ENCODE measurements at regions not wholly inside any gene's neighbourhood (a gene's known extent, or its start where the extent isn't known, plus 50 kb on each side); places are given as distances from the start of the nearest gene placed in this dataset.
A peak's percentile ranks its signal among the peaks of the same experiment; 100 is the strongest.
"Not testable (repeated sequence)": the region's sequence is repeated elsewhere in the genome, so short reads cannot be mapped to it uniquely, and the experiment has no call there.

DNA sequence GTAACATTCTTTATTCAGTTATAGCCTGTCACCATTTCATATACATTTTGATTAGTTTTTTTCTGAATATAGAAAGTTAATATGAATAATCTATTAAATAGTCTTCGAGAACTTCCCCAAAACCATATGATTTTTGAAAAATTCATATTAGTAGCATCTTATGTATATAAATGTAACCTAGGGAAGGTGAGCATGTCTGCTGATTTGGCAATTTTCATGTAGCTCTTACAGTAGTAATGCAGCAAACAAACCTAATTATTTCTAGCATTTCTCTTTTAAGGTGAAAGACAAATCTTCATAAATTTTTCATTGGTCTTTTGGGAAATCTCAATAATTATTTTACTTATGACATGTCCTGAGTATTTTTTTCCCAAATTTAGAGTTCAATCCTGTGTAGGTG is 939.0 kb downstream of the TBC1D32 start:
- Histone ChIP-seq H3K4me3 (no peak overlapping the region), H3K4me1 (replicated peaks in 1 of 2) (no peaks in the 10 kb centered on the region), H3K27ac (no peak overlapping the region)
- in situ Hi-C loops (cut with MboI; ENCODE audit: low pct_unique_long_range_greater_than_20kb in 2 of 9, low sequenced_read_pairs in 9 of 9, unreplicated experiment in 9 of 9) = no loop called here
- no peak for ATAC-seq (replicated peaks in 6 of 8)
- WGBS, 10 experiments = 0 to 100% (median 80%) methylated on average over 1 of the region's 1 CpG; no CpG with 5 or more reads in 1 of the 10 experiments

DNA sequence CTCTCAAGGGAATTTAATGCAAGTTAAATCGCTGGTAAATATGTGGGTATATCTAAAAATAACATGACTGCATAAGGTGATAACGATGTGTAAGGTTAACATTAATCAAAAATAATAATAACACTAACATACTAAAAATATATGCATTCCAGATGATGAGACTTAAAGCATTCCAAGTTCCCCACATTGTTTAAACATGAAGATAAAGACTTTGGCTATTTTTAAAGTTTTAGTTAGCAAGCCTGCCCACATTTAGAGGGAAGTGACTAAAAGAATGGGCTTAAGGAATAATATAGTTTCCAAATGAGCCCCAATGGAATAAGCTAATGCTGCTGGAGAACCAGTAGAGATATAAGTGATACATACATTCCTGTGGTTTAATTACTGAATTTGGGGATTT is 941.3 kb downstream of the TBC1D32 start:
- 3 to 92% (median 63%) methylated on average over 1 to 2 of the region's 2 CpGs for WGBS, 10 experiments
- Histone ChIP-seq H3K4me3 (no peak overlapping the region), H3K4me1 (replicated peaks in 1 of 2) (no peaks in the 10 kb centered on the region), H3K27ac (no peak overlapping the region)
- ATAC-seq (replicated peaks in 6 of 8) = no peak
- in situ Hi-C loops (cut with MboI; ENCODE audit: low pct_unique_long_range_greater_than_20kb in 2 of 9, low sequenced_read_pairs in 9 of 9, unreplicated experiment in 9 of 9) = no loop called here

DNA sequence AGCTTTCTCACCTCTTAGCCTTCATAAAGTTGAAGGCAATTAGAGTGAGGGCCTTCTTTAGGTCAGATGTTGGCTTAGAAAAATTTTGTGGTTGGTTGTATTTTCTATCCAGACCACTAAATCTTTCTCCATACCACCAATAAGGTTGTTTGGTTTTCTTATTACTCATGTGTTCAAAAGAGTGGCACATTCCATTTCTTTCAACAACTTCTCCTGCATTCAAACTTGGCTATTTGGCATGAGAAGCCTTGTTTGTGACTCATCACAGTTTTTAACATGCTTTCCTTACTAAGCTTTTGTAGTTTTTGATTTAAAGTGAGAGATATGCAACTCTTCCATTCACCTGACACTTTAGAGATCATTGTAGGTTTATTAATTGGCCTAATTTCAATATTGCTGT is 949.6 kb downstream of the TBC1D32 start:
- H3K27ac ChIP-seq = no peak overlapping the region
- H3K4me1 ChIP-seq (replicated peaks in 1 of 2) = no peaks in the 10 kb centered on the region
- no peak overlapping the region for H3K4me3 ChIP-seq
- ATAC-seq (replicated peaks in 6 of 8) = no peak
- in situ Hi-C loops (cut with MboI; ENCODE audit: low pct_unique_long_range_greater_than_20kb in 2 of 9, low sequenced_read_pairs in 9 of 9, unreplicated experiment in 9 of 9) = no loop called here

DNA sequence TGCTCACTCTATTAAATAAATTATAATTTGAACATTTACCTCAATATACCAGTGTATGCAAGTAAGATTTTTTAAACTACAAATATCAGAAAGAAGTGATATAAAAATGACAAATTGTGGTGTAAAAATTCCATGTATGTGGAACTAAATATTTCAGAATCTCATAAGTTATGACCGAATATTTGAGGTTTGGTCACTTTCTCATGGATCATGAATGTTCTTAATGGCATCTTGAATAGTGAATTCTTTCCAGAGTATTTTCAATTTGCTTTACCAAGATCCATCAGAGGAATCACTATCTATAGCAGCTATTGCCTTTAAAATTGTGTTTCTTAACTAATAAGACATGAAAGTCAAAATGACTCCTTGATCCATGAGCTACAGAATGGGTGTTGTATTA is 950.6 kb downstream of the TBC1D32 start:
- Histone ChIP-seq H3K4me3 (no peak overlapping the region), H3K4me1 (replicated peaks in 1 of 2) (no peaks in the 10 kb centered on the region), H3K27ac (no peak overlapping the region)
- in situ Hi-C loops (cut with MboI; ENCODE audit: low pct_unique_long_range_greater_than_20kb in 2 of 9, low sequenced_read_pairs in 9 of 9, unreplicated experiment in 9 of 9) = no loop called here
- ATAC-seq (replicated peaks in 6 of 8) = no peak
- WGBS, 10 experiments = 0 to 88% (median 63%) methylated on average over 1 of the region's 1 CpG; no CpG with 5 or more reads in 1 of the 10 experiments

DNA sequence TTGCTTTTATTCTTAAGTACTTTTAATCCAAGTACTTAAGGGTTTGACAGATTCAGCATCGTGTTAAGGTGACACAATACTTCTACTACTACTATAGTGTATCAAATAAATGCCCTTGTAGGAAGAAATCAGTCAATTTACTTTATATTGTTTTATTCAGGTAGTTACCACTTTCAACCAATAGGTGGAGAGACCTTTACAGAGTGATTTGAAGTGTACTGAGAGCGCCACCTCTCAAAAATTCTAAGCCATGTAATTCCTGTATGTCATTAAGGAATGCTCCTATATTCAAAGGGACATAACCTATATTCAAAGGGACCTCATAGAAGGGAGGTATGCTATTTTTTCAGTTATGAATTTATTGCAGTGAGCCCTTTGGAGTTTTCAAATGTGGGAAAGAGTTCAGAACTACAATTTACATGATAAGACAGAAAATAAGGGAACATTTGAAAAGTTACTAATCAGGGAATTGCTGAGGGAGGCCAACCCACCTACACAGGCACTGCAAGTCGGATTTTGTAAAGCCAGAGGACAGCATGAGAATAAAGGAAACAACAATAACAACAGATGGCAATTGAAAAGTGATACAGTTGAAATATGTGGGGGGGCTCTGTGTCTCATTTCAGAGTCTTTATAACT is 955.6 kb downstream of the TBC1D32 start:
- in situ Hi-C loops (cut with MboI; ENCODE audit: low pct_unique_long_range_greater_than_20kb in 2 of 9, low sequenced_read_pairs in 9 of 9, unreplicated experiment in 9 of 9) = no loop called here
- WGBS, 10 experiments = 0 to 83% (median 33%) methylated on average over 1 to 3 of the region's 3 CpGs
- peak in 3 of 8 experiments; percentile 23 to 60 (median 36) for ATAC-seq (replicated peaks in 6 of 8)

DNA sequence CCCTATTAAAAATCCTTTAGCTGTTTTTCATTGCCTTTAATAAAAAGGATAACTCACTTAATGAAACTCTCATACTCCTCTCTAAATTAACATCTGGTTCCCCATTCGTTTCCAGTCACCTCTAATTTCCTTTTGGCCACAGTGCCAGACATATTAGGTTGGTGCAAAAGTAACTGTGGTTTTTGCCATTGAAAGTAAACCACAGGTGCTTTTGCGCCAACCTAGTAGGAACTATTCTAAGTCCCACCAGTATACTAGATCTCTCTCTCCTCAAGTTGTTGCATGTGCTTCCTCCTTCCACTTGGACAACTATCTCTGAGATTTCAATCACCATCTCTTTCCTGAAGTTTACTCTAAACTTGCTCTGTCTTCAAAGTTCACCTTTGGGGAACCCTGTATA is 961.1 kb downstream of the TBC1D32 start:
- H3K4me3 ChIP-seq = no peak overlapping the region
- 0 to 81% (median 48%) methylated on average over 1 to 2 of the region's 2 CpGs for WGBS, 10 experiments
- ATAC-seq (replicated peaks in 6 of 8) = no peak
- no peak overlapping the region for H3K27ac ChIP-seq
- H3K4me1 ChIP-seq (replicated peaks in 1 of 2) = peaks cover 0 to 5% of the 10 kb centered on the region in 2 donors
- in situ Hi-C loops (cut with MboI; ENCODE audit: low pct_unique_long_range_greater_than_20kb in 2 of 9, low sequenced_read_pairs in 9 of 9, unreplicated experiment in 9 of 9) = no loop called here

More for the DNA sequence above, 955.6 kb downstream of the TBC1D32 start:
- Histone ChIP-seq H3K27ac (no peak overlapping the region), H3K4me1 (replicated peaks in 1 of 2) (peaks cover 0 to 6% of the 10 kb centered on the region in 2 donors), H3K4me3 (no peak overlapping the region)

DNA sequence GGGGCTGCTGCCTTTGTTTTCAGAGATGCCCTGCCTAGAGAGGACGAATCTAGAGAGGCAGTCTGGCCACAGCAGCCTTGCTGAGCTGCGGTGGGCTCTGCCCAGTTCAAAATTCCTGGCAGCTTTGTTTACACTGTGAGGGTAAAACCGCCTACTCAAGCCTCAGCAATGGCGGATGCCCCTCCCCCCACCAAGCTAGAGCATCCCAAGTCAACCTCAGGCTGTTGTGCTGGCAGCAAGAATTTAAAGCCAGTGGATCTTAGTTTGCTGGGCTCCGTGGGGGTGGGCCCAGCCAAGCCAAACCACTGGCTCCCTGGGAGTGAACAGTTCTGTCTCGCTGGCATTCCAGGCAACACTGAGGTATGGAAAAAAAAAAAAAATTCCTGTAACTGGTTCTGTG is 970.9 kb downstream of the TBC1D32 start:
- Histone ChIP-seq H3K4me1 (replicated peaks in 1 of 2) (no peaks in the 10 kb centered on the region), H3K27ac (no peak overlapping the region), H3K4me3 (no peak overlapping the region)
- ATAC-seq (replicated peaks in 6 of 8) = no peak
- in situ Hi-C loops (cut with MboI; ENCODE audit: low pct_unique_long_range_greater_than_20kb in 2 of 9, low sequenced_read_pairs in 9 of 9, unreplicated experiment in 9 of 9) = no loop called here
- WGBS, 10 experiments = 0 to 70% (median 34%) methylated on average over 2 to 3 of the region's 6 CpGs; no CpG with 5 or more reads in 6 of the 10 experiments

DNA sequence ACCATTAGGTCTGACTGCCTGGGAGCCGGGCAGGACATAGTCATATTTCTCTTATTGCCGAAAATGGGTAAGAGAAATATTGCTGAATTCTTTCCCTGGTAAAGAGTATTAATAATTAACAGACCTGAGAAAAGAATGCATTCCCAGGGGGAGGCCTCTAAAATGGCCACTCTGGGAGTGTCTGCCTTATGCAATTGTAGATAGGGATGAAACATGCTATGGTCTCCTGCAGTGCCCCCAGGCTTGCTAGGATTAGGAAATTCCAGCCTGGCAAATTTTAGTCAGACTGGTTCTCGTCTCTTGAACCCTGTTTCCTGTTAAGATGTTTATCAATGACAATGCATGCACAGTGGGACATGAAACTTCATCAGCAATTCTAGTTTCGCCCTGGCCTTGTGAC is 975.7 kb downstream of the TBC1D32 start:
- H3K27ac ChIP-seq; in situ Hi-C loops (cut with MboI; ENCODE audit: low pct_unique_long_range_greater_than_20kb in 2 of 9, low sequenced_read_pairs in 9 of 9, unreplicated experiment in 9 of 9); H3K4me3 ChIP-seq; ATAC-seq (replicated peaks in 6 of 8); H3K4me1 ChIP-seq (replicated peaks in 1 of 2): not testable (repeated sequence)
- 0 to 100% (median 57%) methylated on average over 1 to 4 of the region's 4 CpGs; no CpG with 5 or more reads in 2 of the 10 experiments for WGBS, 10 experiments

DNA sequence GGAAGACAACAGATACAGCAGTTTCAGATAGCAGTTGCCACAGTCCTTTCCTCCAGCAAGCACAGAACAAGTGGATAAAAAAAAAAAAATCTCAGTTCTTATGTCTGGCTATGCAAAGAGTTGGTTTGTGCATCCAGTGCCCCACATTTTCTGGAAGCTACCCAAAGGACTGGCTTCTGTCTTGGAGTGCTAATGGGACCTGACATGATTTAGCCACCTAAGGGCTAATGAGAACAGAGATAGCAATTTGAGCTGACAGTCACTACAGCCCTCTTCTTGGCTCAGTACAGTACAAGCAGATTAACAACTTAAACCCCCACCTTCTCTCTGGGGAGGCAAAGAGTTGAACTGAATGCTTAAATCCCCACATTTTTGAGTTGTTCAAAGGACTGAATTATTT is 976.8 kb downstream of the TBC1D32 start:
- Histone ChIP-seq H3K4me1 (replicated peaks in 1 of 2) (no peaks in the 10 kb centered on the region), H3K4me3 (no peak overlapping the region), H3K27ac (no peak overlapping the region)
- ATAC-seq (replicated peaks in 6 of 8) = no peak
- in situ Hi-C loops (cut with MboI; ENCODE audit: low pct_unique_long_range_greater_than_20kb in 2 of 9, low sequenced_read_pairs in 9 of 9, unreplicated experiment in 9 of 9) = no loop called here

DNA sequence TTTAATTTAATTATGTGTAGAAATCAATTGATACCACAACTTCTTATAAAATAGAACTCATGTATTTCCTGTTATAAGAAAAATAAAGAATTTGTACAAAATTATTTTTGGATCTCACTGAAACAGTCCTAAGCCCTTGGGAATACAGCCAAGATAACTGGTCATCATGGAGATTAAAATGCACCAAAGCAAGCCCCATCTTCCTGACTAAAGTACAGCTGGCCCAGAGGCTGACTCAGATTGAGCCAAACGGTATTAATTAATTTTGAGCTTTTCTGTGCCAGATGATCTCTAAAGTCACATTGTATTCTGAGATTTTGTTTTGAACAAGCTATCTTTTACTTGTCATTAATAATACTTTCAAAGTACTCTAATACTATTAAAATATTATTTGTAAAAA is 978.5 kb downstream of the TBC1D32 start:
- Histone ChIP-seq H3K4me3 (no peak overlapping the region), H3K27ac (no peak overlapping the region), H3K4me1 (replicated peaks in 1 of 2) (no peaks in the 10 kb centered on the region)
- in situ Hi-C loops (cut with MboI; ENCODE audit: low pct_unique_long_range_greater_than_20kb in 2 of 9, low sequenced_read_pairs in 9 of 9, unreplicated experiment in 9 of 9) = no loop called here
- no peak for ATAC-seq (replicated peaks in 6 of 8)
- 0 to 100% (median 0%) methylated on average over 1 of the region's 1 CpG; no CpG with 5 or more reads in 3 of the 10 experiments for WGBS, 10 experiments

DNA sequence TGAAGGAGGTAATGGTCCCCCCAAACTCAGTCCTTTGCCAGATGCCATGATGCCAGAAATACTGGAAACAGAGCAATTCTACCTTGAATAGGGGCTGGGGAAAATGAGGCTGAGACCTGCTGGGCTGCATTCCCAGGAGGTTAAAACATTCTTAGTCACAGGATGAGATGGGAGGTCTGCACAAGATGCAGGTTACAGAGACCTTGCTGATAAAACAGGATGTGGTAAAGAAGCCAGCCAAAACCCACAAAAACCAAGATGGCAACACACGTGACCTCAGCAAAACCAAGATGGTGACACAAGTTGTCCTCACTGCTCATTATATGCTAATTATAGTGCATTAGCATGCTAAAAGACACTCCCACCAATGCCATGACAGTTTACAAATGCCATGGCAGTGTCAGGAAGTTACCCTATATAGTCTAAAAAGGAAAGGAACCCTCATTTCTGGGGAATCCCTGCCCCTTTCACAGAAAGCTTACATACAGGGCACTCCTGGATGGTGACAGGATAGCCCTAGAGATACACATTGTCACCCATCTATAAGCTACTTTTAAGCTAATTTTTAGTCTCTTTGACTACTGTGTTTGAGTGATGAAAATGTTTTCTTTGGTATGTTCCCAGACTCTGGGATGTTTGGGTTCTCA is 979.7 kb downstream of the TBC1D32 start:
- no peak overlapping the region for H3K27ac ChIP-seq
- in situ Hi-C loops (cut with MboI; ENCODE audit: low pct_unique_long_range_greater_than_20kb in 2 of 9, low sequenced_read_pairs in 9 of 9, unreplicated experiment in 9 of 9) = no loop called here
- 33 to 100% (median 90%) methylated on average over 1 of the region's 1 CpG; no CpG with 5 or more reads in 3 of the 10 experiments for WGBS, 10 experiments
- no peak for ATAC-seq (replicated peaks in 6 of 8)
- no peak overlapping the region for H3K4me3 ChIP-seq
- H3K4me1 ChIP-seq (replicated peaks in 1 of 2) = no peaks in the 10 kb centered on the region

DNA sequence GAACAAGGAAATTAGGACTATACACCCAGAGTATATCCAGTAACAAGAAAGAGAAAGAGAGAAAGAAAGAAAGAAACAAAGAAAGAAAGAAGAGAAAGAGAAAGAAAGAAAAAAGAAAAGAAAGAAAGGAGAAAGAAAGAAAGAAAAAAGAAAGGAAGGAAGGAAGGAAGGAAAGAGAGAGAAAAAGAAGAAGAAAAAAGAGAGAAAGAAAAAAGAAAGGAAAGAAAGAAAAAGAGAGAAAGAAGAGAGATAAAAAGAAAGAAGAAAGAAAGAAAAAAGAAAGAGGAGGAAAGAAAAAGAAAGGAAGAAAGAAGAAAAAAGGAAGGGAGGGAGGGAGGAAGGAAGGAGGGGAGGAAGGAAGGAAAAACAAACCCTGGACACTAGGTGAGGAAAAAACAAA is 981.8 kb downstream of the TBC1D32 start:
- ATAC-seq (replicated peaks in 6 of 8) = no peak
- H3K4me1 ChIP-seq (replicated peaks in 1 of 2) = no peaks in the 10 kb centered on the region
- no peak overlapping the region for H3K27ac ChIP-seq
- in situ Hi-C loops (cut with MboI; ENCODE audit: low pct_unique_long_range_greater_than_20kb in 2 of 9, low sequenced_read_pairs in 9 of 9, unreplicated experiment in 9 of 9) = no loop called here
- no peak overlapping the region for H3K4me3 ChIP-seq

DNA sequence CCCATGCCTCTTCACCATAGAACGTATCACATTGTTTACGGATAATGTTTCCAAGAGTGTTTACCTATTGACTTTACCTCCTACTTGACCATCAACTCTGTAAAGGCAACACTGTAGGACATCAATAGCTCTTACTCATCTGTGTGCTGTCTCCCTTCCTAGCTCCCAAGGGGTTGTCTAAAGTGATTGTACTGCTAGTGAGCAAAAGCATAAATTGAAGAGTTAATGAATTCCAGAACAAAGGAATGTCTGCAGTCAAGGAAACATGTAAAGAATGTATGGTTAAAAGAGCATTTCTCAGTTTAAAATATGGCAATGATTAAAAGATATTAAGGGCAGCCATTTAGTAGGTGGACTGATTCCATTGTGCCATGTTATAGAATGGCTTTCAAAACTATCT is 985.4 kb downstream of the TBC1D32 start:
- in situ Hi-C loops (cut with MboI; ENCODE audit: low pct_unique_long_range_greater_than_20kb in 2 of 9, low sequenced_read_pairs in 9 of 9, unreplicated experiment in 9 of 9) = no loop called here
- 20 to 100% (median 95%) methylated on average over 2 of the region's 2 CpGs; no CpG with 5 or more reads in 4 of the 10 experiments for WGBS, 10 experiments
- no peak for ATAC-seq (replicated peaks in 6 of 8)
- Histone ChIP-seq H3K4me3 (no peak overlapping the region), H3K4me1 (replicated peaks in 1 of 2) (no peaks in the 10 kb centered on the region), H3K27ac (no peak overlapping the region)

DNA sequence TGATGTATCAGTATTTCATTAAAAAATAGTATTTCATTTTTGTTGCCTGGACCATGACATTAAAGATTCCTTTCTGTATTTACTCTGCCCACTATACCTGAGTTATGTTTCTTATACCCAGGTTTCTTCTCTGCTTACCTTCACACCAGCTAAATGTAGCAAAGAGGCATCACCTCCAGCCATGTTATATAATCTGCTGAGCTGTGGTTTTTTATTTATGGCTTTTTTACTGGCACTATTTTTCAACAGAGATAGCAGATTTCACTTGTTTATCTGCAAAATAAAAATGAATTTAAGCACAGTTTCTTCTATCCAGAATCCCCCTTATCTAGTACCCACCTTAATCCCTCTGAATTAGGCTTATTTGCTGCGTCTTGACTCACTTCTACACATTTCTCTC is 979.0 kb upstream of the MAN1A1 start:
- H3K4me1 ChIP-seq (replicated peaks in 1 of 2) = no peaks in the 10 kb centered on the region
- no peak overlapping the region for H3K4me3 ChIP-seq
- in situ Hi-C loops (cut with MboI; ENCODE audit: low pct_unique_long_range_greater_than_20kb in 2 of 9, low sequenced_read_pairs in 9 of 9, unreplicated experiment in 9 of 9) = no loop called here
- no peak overlapping the region for H3K27ac ChIP-seq
- no peak for ATAC-seq (replicated peaks in 6 of 8)
- WGBS, 10 experiments = 0 to 100% (median 60%) methylated on average over 1 of the region's 1 CpG; no CpG with 5 or more reads in 3 of the 10 experiments

Measured in motor neuron (in vitro differentiated cells).